ENCODE measurements at regions not wholly inside any gene's neighbourhood (a gene's known extent, or its start where the extent isn't known, plus 50 kb on each side); places are given as distances from the start of the nearest gene placed in this dataset.

- Mint-ChIP-seq H3K27ac (ENCODE audit: unreplicated experiment) (no peak overlapping the region), H3K27me3 (ENCODE audit: low read depth) (no peaks in the 10 kb centered on the region), H3K9me3 (no peaks in the 10 kb centered on the region), H3K36me3 (ENCODE audit: low read depth) (no peaks in the 10 kb centered on the region), H3K4me1 (peaks cover 22% of the 10 kb centered on the region), H3K4me3 (no peak overlapping the region)
- DNase-seq (ENCODE audit: low read depth, low spot score): no peak
- no peak for TF ChIP-seq CTCF (conservative IDR thresholded peaks at IDR 0.05)
These were observed 480.3 kb upstream of the SEMA6A start for GRCh38 chr5:117054911-117055310.

- Mint-ChIP-seq H3K4me3 (no peak overlapping the region), H3K9me3 (no peaks in the 10 kb centered on the region), H3K36me3 (ENCODE audit: low read depth) (no peaks in the 10 kb centered on the region), H3K27me3 (ENCODE audit: low read depth) (no peaks in the 10 kb centered on the region), H3K27ac (ENCODE audit: unreplicated experiment) (no peak overlapping the region), H3K4me1 (peaks cover 22% of the 10 kb centered on the region)
- DNase-seq (ENCODE audit: low read depth, low spot score): no peak
- no peak for TF ChIP-seq CTCF (conservative IDR thresholded peaks at IDR 0.05)
These were observed 479.5 kb upstream of the SEMA6A start for GRCh38 chr5:117054141-117054540.

GRCh38 chr5:117041926-117042595 lies 467.4 kb upstream of the SEMA6A start:
- Mint-ChIP-seq H3K27me3 (ENCODE audit: low read depth) (no peaks in the 10 kb centered on the region), H3K4me3 (no peak overlapping the region), H3K27ac (ENCODE audit: unreplicated experiment) (no peak overlapping the region)

GRCh38 chr5:117039035-117039434 lies 464.4 kb upstream of the SEMA6A start:
- peaks cover 3% of the 10 kb centered on the region for H3K36me3 Mint-ChIP-seq (ENCODE audit: low read depth)
- TF ChIP-seq CTCF (conservative IDR thresholded peaks at IDR 0.05): no peak
- no peak for DNase-seq (ENCODE audit: low read depth, low spot score)
- peaks cover 3% of the 10 kb centered on the region for H3K9me3 Mint-ChIP-seq
- H3K27me3 Mint-ChIP-seq (ENCODE audit: low read depth): no peaks in the 10 kb centered on the region
- peaks cover 5% of the 10 kb centered on the region for H3K4me1 Mint-ChIP-seq
- no peak overlapping the region for H3K4me3 Mint-ChIP-seq
- H3K27ac Mint-ChIP-seq (ENCODE audit: unreplicated experiment): no peak overlapping the region

More at GRCh38 chr5:117041926-117042595, 467.4 kb upstream of the SEMA6A start:
- H3K4me1 Mint-ChIP-seq: peaks cover 5% of the 10 kb centered on the region
- no peak for DNase-seq (ENCODE audit: low read depth, low spot score)
- H3K9me3 Mint-ChIP-seq: no peaks in the 10 kb centered on the region
- no peak for TF ChIP-seq CTCF (conservative IDR thresholded peaks at IDR 0.05)
- no peaks in the 10 kb centered on the region for H3K36me3 Mint-ChIP-seq (ENCODE audit: low read depth)

GRCh38 chr5:117027384-117027783 lies 452.8 kb upstream of the SEMA6A start:
- Mint-ChIP-seq H3K27ac (ENCODE audit: unreplicated experiment) (no peak overlapping the region), H3K36me3 (ENCODE audit: low read depth) (no peaks in the 10 kb centered on the region), H3K27me3 (ENCODE audit: low read depth) (no peaks in the 10 kb centered on the region), H3K4me1 (no peaks in the 10 kb centered on the region), H3K9me3 (peaks cover 6% of the 10 kb centered on the region), H3K4me3 (no peak overlapping the region)
- no peak for DNase-seq (ENCODE audit: low read depth, low spot score)
- no peak for TF ChIP-seq CTCF (conservative IDR thresholded peaks at IDR 0.05)

All from neural crest cell (in vitro differentiated cells).